H1 (cell line): ENCODE measurements at regions not wholly inside any gene's neighbourhood (a gene's known extent, or its start where the extent isn't known, plus 50 kb on each side); places are given as distances from the start of the nearest gene placed in this dataset.

Experiments used
- ATF3 ChIP-seq: IDR thresholded peaks from 2 replicates; pipeline ENCODE4 v1.6.1; 2011; ENCODE audit warnings: low read depth, mild to moderate bottlenecking, low read length; ENCODE audit not compliant: insufficient read depth
- CTCF ChIP-seq, 3 experiments: IDR thresholded peaks; 1 replicate in 2 of 3; 2 replicates in 1 of 3; pipeline versions ENCODE4 v1.5.1 to v1.6.1; 2011; ENCODE audit warnings: low read length in 3 of 3, mild to moderate bottlenecking in 3 of 3, inconsistent platforms in 2 of 3, low read depth in 1 of 3, moderate library complexity in 1 of 3; ENCODE audit not compliant: insufficient read depth in 1 of 3; ENCODE audit errors: control extremely low read depth in 1 of 3
- MAX ChIP-seq: IDR thresholded peaks from 2 replicates; pipeline ENCODE4 v1.6.1; 2012; ENCODE audit warnings: inconsistent platforms
- NRF1 ChIP-seq: IDR thresholded peaks from 2 replicates; pipeline ENCODE4 v1.6.1; 2011; ENCODE audit warnings: mild to moderate bottlenecking, low read depth, low read length, improper control_type of control experiment
- POLR2A ChIP-seq, 2 experiments: IDR thresholded peaks; 1 replicate in 1 of 2; 2 replicates in 1 of 2; pipeline ENCODE4 v1.6.1; 2011; ENCODE audit warnings: low read depth in 2 of 2, low read length in 2 of 2, mild to moderate bottlenecking in 2 of 2; ENCODE audit errors: control extremely low read depth in 1 of 2
- SIN3A ChIP-seq, 2 experiments: IDR thresholded peaks in 1 of 2; conservative IDR thresholded peaks in 1 of 2; 2 replicates each; pipeline ENCODE4 v1.6.1; 2011 to 2012; ENCODE audit warnings: low read length in 2 of 2, improper control_type of control experiment in 1 of 2, low read depth in 1 of 2, mild to moderate bottlenecking in 1 of 2
- USF2 ChIP-seq: IDR thresholded peaks from 2 replicates; pipeline ENCODE4 v1.6.1; 2011; ENCODE audit warnings: low read length, improper control_type of control experiment
- ZNF274 ChIP-seq: IDR thresholded peaks from 2 replicates; pipeline ENCODE4 v1.7.0; 2012; ENCODE audit warnings: low read length, borderline replicate concordance; ENCODE audit errors: extremely low read depth

GRCh38 chr3:46122091-46122490, 86.0 kb downstream of the CCR1 start:
- TF ChIP-seq POLR2A (IDR thresholded peaks at IDR 0.05; ENCODE audit: control extremely low read depth in 1 of 2, low read depth in 2 of 2, low read length in 2 of 2) (no peak), SIN3A (conservative IDR thresholded peaks at IDR 0.05 in 1 of 2, IDR thresholded peaks at IDR 0.05 in 1 of 2; ENCODE audit: low read depth in 1 of 2, low read length in 2 of 2) (no peak), NRF1 (no peak), ATF3 (no peak), CTCF (IDR thresholded peaks at IDR 0.05; ENCODE audit: control extremely low read depth in 1 of 3, insufficient read depth in 1 of 3, low read depth in 1 of 3, low read length in 3 of 3) (no peak), USF2 (no peak), MAX (no peak), ZNF274 (no peak)
